Neural cell (in vitro differentiated cells): ENCODE measurements at regions not wholly inside any gene's neighbourhood (a gene's known extent, or its start where the extent isn't known, plus 50 kb on each side); places are given as distances from the start of the nearest gene placed in this dataset.

Experiments used
- EP300 ChIP-seq: fragments of 450-650 bp; conservative IDR thresholded peaks from 2 replicates; pipeline ENCODE4 v1.6.1; 2014; ENCODE audit warnings: antibody characterized with exemption, mild to moderate bottlenecking, moderate library complexity; ENCODE audit not compliant: poor library complexity, severe bottlenecking
- EZH2 ChIP-seq: fragments of 200-600, 300-800 bp; shearing (Covaris generic), sonication (generic); IDR thresholded peaks from 2 replicates; pipeline ENCODE4 v1.6.1; 2014; ENCODE audit warnings: antibody characterized with exemption, low read length, borderline replicate concordance, mild to moderate bottlenecking; ENCODE audit not compliant: insufficient read depth, poor library complexity, severe bottlenecking
- MXI1 ChIP-seq: fragments of 450-650 bp; conservative IDR thresholded peaks from 2 replicates; pipeline ENCODE4 v1.6.1; 2014; ENCODE audit warnings: antibody characterized with exemption, mild to moderate bottlenecking; ENCODE audit not compliant: poor library complexity, severe bottlenecking
- SMC3 ChIP-seq: fragments of 450-650 bp; conservative IDR thresholded peaks from 2 replicates; pipeline ENCODE4 v1.6.1; 2014; ENCODE audit warnings: antibody characterized with exemption, mild to moderate bottlenecking, moderate library complexity; ENCODE audit not compliant: poor library complexity
- TF ChIP-seq, protein P1 (sequence below): fragments of 450-650 bp; IDR thresholded peaks from 2 replicates; pipeline ENCODE4 v1.5.1; 2014; ENCODE audit warnings: antibody characterized with exemption, mild to moderate bottlenecking, moderate library complexity; ENCODE audit not compliant: poor library complexity, severe bottlenecking

DNA sequence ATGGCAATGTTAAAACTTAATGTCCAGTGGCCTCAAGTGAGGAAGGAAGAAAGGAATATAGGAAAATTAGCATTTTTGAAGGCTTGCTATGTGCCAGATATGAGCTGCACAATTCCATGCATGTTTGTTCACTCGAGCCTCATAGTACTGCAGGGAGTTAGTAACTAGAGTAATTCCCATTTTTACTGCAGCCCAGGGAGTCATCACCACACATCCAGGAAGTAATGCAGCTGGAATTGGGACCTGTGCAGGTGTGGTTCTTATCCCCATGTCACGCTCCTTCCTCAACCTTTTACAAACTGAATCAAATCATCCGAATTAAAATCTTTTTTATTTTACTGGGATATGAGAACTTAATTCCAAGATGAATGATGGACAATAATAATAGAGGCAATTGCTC lies 149.5 kb upstream of the MAFB start:
- TF ChIP-seq, protein P1, sequence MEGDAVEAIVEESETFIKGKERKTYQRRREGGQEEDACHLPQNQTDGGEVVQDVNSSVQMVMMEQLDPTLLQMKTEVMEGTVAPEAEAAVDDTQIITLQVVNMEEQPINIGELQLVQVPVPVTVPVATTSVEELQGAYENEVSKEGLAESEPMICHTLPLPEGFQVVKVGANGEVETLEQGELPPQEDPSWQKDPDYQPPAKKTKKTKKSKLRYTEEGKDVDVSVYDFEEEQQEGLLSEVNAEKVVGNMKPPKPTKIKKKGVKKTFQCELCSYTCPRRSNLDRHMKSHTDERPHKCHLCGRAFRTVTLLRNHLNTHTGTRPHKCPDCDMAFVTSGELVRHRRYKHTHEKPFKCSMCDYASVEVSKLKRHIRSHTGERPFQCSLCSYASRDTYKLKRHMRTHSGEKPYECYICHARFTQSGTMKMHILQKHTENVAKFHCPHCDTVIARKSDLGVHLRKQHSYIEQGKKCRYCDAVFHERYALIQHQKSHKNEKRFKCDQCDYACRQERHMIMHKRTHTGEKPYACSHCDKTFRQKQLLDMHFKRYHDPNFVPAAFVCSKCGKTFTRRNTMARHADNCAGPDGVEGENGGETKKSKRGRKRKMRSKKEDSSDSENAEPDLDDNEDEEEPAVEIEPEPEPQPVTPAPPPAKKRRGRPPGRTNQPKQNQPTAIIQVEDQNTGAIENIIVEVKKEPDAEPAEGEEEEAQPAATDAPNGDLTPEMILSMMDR: no peak
- TF ChIP-seq EP300 (no peak), EZH2 (no peak), MXI1 (no peak), SMC3 (no peak)
